ENCODE measurements at regions not wholly inside any gene's neighbourhood (a gene's known extent, or its start where the extent isn't known, plus 50 kb on each side); places are given as distances from the start of the nearest gene placed in this dataset.

DNA sequence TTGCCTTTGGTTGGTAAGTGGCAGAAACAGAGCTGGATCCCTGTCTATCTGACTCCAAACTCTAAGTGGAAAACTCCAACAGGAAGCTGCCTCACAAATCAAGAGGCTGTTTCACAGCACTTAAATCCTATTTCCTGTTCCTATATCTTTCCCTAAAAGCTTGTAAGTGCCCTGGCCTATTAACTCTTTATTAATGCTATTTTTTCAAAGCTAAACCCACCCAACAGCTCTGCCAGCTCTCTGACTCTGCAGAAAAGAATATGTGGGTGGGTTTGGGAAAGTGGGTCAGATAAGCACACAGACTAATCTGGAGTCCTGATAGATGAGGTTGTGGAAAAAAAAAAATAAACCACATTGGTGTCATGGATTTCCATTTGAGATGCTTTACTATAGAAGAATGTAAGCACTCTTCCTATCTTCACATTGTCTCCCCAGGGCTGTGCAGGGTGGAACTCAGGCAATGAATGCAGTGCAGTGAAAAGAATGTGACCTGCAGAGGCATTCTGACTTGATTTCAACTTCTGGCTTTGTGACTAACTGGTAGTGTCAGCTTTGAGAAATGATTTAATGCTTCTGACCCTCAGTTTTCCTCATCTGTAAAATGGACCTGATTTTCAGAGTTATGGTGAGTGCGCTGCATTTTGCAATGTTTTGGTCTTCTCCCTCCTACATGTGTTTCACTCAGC is 125.6 kb downstream of the AASDHPPT start:
- no peak for DNase-seq (ENCODE audit: low spot score)
- TF ChIP-seq, protein P1, sequence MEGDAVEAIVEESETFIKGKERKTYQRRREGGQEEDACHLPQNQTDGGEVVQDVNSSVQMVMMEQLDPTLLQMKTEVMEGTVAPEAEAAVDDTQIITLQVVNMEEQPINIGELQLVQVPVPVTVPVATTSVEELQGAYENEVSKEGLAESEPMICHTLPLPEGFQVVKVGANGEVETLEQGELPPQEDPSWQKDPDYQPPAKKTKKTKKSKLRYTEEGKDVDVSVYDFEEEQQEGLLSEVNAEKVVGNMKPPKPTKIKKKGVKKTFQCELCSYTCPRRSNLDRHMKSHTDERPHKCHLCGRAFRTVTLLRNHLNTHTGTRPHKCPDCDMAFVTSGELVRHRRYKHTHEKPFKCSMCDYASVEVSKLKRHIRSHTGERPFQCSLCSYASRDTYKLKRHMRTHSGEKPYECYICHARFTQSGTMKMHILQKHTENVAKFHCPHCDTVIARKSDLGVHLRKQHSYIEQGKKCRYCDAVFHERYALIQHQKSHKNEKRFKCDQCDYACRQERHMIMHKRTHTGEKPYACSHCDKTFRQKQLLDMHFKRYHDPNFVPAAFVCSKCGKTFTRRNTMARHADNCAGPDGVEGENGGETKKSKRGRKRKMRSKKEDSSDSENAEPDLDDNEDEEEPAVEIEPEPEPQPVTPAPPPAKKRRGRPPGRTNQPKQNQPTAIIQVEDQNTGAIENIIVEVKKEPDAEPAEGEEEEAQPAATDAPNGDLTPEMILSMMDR (IDR thresholded peaks at IDR 0.05; ENCODE audit: extremely low read depth, insufficient read depth, missing control alignments) = no peak
- in situ Hi-C loops (cut with MboI; ENCODE audit: low pct_unique_long_range_greater_than_20kb, low sequenced_read_pairs, unreplicated experiment) = no loop called here

DNA sequence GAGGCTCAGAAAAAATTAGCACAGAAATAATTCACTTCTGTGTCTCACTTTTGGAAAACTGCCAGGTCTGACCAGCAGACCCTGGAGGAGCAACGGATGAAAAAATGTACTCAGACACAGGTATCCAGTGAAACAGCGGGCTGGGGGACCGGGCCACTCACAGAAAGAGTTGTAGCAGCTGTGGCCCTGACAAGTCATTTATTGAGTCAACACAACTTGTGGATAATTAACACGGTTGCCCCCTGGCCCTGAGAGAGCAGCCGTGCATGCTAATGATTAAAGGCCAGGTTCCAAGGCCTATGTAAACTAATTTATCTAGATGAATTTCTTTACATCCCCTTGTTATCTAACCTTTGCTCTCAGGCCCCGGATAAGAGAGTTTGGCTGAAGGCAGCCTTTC is 131.3 kb downstream of the AASDHPPT start:
- no peak for DNase-seq (ENCODE audit: low spot score)
- TF ChIP-seq, protein P1 (IDR thresholded peaks at IDR 0.05; ENCODE audit: extremely low read depth, insufficient read depth, missing control alignments) = no peak
- in situ Hi-C loops (cut with MboI; ENCODE audit: low pct_unique_long_range_greater_than_20kb, low sequenced_read_pairs, unreplicated experiment) = no loop called here

DNA sequence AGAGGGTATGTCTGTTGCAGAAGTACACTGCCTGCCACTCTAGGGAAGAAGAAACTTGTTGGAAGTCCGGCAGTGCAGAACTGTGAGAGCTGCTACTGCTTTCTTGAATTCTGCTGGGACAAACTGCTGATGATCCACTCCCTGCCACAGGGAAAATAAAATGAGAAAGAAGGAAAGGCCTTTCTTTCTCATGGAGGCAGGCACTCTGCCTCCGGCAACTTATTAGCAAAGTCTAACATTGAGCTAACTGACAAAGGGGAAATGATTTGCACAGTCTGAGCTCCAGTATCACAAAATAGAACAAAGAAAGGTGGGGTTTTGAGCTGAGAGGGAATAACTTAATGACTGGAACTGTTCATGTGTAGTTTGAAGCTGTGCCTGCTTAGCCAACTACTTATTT is 134.6 kb downstream of the AASDHPPT start:
- TF ChIP-seq, protein P1 (IDR thresholded peaks at IDR 0.05; ENCODE audit: extremely low read depth, insufficient read depth, missing control alignments) = no peak
- in situ Hi-C loops (cut with MboI; ENCODE audit: low pct_unique_long_range_greater_than_20kb, low sequenced_read_pairs, unreplicated experiment) = no loop called here
- no peak for DNase-seq (ENCODE audit: low spot score)

DNA sequence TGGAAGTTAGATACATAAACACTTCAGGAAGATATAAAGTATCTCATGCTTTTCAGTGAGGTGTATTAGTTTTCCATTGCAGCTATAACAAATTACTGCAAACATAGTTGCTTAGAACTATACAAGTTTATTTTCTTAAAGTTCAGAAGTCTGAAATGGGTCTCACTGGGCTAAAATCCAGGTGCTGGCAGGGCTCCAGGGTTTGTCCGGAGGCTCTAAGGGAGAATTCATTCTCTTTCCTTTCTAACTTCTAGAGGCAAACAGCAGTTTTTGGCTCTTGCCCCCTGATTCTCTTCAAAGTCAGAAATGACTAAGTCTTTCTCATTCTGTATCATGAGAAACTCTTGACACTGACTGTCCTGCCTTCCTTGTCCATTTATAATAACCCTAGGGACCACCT is 138.8 kb downstream of the AASDHPPT start:
- in situ Hi-C loops (cut with MboI; ENCODE audit: low pct_unique_long_range_greater_than_20kb, low sequenced_read_pairs, unreplicated experiment) = no loop called here
- DNase-seq (ENCODE audit: low spot score) = no peak
- TF ChIP-seq, protein P1 (IDR thresholded peaks at IDR 0.05; ENCODE audit: extremely low read depth, insufficient read depth, missing control alignments) = no peak

DNA sequence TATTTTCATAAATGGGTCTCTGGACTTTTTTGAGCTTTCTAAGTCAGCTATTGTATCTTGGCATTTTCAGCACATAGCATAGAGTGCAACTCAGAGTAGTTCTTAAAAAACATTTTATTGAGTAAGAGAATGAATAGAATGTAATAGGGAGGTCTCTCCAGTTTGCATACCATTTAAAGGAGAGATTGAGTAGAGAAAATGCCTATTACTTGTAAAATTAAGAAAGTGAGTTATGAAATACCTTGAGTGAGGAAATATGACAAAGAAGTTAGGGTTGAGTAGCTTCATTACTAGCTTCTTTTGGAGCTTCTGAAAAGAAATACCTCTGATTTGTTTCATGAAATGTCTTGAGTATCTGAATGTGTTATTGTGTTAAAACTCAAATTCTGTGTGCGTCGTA is 140.0 kb downstream of the AASDHPPT start:
- in situ Hi-C loops (cut with MboI; ENCODE audit: low pct_unique_long_range_greater_than_20kb, low sequenced_read_pairs, unreplicated experiment) = no loop called here
- TF ChIP-seq, protein P1 (IDR thresholded peaks at IDR 0.05; ENCODE audit: extremely low read depth, insufficient read depth, missing control alignments) = no peak
- DNase-seq (ENCODE audit: low spot score) = no peak

DNA sequence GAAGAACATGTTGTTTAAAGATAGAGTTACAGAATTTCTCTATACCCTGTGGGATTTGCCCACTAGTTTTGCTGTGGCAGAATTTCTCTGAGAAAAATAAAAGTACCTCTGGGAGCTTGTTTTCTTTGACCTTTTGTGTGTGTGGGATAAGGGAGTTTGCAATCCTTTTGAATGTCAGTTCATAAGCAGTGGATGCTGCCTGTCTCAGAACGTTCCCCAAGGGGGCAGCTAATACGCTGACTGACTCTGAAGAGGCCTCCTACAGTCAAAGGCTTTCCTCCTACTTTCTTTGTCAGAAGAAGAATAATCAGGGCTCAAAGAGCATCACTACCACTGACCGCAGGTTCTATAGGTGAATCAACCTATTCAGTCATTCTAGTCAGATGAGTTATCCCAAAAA is 140.6 kb downstream of the AASDHPPT start:
- in situ Hi-C loops (cut with MboI; ENCODE audit: low pct_unique_long_range_greater_than_20kb, low sequenced_read_pairs, unreplicated experiment) = no loop called here

More for the DNA sequence above, 140.6 kb downstream of the AASDHPPT start:
- DNase-seq (ENCODE audit: low spot score) = no peak
- TF ChIP-seq, protein P1 (IDR thresholded peaks at IDR 0.05; ENCODE audit: extremely low read depth, insufficient read depth, missing control alignments) = no peak
